ENCODE measurements at regions not wholly inside any gene's neighbourhood (a gene's known extent, or its start where the extent isn't known, plus 50 kb on each side); places are given as distances from the start of the nearest gene placed in this dataset.

DNA sequence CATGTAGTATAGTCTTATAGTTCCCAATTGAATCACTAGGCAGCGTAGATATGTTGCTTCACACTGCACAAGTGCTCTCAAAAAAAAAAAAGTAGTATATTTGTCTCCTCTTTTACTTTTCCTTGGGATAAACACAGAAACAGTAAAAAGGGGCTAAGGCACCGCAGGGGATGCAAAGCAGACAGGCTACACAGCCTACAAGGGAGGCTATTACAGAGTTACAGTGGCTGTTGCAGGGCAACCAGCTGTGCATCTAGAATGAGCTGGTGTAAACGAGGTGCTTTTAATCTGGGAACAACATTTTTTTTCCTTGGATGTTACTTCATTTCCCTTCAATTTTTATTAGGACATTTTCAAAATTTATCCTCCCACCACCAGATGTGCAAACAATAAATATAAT is 1934.7 kb upstream of the CELF4 start:
- H3K4me2 ChIP-seq: no peak overlapping the region
- no peaks in the 10 kb centered on the region for H3K27me3 Mint-ChIP-seq (ENCODE audit: insufficient read depth, low read depth, poor library complexity)
- peaks cover 15% of the 10 kb centered on the region for H3K4me1 Mint-ChIP-seq
- no peaks in the 10 kb centered on the region for H3K27me3 ChIP-seq (ENCODE audit: insufficient read depth)
- H3K27ac Mint-ChIP-seq: no peak overlapping the region
- no peaks in the 10 kb centered on the region for H3F3A ChIP-seq (replicated peaks; ENCODE audit: low read depth)
- ATAC-seq (peak; percentile 91), DNase-seq (ENCODE audit: low spot score) (peak; percentile 30)
- H2AFZ ChIP-seq: no peak overlapping the region
- no peaks in the 10 kb centered on the region for H3K36me3 ChIP-seq (ENCODE audit: insufficient read depth)
- no peaks in the 10 kb centered on the region; the same call in 2 of the 3 replicates for H3K36me3 Mint-ChIP-seq (ENCODE audit: low read depth)
- no peaks in the 10 kb centered on the region for H3K79me2 ChIP-seq (replicated peaks; ENCODE audit: insufficient read depth)
- H3K9me2 ChIP-seq (ENCODE audit: insufficient read depth): peaks cover 2% of the 10 kb centered on the region; the same call in 1 of the 2 replicates
- H4K20me1 ChIP-seq (replicated peaks; ENCODE audit: insufficient read depth): 0 out of 2 replicates have a peak, but pooled peaks cover 3% of the 10 kb centered on the region
- no peak overlapping the region for H3K4me3 Mint-ChIP-seq
- no peak overlapping the region for H3K27ac ChIP-seq (ENCODE audit: low read depth)
- H3K9me3 Mint-ChIP-seq: peaks cover 3% of the 10 kb centered on the region; the same call in 1 of the 3 replicates
- TF ChIP-seq ZNF114 (CRISPR knock-in tag; IDR thresholded peaks at IDR 0.05) (no peak), CREB1 (CRISPR knock-in tag; IDR thresholded peaks at IDR 0.05; ENCODE audit: low read depth) (no peak), EZH2 (IDR thresholded peaks at IDR 0.05; ENCODE audit: low read depth, unreplicated experiment) (no peak)
- TF ChIP-seq, protein P1, sequence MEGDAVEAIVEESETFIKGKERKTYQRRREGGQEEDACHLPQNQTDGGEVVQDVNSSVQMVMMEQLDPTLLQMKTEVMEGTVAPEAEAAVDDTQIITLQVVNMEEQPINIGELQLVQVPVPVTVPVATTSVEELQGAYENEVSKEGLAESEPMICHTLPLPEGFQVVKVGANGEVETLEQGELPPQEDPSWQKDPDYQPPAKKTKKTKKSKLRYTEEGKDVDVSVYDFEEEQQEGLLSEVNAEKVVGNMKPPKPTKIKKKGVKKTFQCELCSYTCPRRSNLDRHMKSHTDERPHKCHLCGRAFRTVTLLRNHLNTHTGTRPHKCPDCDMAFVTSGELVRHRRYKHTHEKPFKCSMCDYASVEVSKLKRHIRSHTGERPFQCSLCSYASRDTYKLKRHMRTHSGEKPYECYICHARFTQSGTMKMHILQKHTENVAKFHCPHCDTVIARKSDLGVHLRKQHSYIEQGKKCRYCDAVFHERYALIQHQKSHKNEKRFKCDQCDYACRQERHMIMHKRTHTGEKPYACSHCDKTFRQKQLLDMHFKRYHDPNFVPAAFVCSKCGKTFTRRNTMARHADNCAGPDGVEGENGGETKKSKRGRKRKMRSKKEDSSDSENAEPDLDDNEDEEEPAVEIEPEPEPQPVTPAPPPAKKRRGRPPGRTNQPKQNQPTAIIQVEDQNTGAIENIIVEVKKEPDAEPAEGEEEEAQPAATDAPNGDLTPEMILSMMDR (conservative IDR thresholded peaks at IDR 0.05; ENCODE audit: low read depth in 2 of 2): no peak
- TF ChIP-seq, protein P2, sequence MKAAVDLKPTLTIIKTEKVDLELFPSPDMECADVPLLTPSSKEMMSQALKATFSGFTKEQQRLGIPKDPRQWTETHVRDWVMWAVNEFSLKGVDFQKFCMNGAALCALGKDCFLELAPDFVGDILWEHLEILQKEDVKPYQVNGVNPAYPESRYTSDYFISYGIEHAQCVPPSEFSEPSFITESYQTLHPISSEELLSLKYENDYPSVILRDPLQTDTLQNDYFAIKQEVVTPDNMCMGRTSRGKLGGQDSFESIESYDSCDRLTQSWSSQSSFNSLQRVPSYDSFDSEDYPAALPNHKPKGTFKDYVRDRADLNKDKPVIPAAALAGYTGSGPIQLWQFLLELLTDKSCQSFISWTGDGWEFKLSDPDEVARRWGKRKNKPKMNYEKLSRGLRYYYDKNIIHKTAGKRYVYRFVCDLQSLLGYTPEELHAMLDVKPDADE (IDR thresholded peaks at IDR 0.05): no peak
- TF ChIP-seq, protein P3, sequence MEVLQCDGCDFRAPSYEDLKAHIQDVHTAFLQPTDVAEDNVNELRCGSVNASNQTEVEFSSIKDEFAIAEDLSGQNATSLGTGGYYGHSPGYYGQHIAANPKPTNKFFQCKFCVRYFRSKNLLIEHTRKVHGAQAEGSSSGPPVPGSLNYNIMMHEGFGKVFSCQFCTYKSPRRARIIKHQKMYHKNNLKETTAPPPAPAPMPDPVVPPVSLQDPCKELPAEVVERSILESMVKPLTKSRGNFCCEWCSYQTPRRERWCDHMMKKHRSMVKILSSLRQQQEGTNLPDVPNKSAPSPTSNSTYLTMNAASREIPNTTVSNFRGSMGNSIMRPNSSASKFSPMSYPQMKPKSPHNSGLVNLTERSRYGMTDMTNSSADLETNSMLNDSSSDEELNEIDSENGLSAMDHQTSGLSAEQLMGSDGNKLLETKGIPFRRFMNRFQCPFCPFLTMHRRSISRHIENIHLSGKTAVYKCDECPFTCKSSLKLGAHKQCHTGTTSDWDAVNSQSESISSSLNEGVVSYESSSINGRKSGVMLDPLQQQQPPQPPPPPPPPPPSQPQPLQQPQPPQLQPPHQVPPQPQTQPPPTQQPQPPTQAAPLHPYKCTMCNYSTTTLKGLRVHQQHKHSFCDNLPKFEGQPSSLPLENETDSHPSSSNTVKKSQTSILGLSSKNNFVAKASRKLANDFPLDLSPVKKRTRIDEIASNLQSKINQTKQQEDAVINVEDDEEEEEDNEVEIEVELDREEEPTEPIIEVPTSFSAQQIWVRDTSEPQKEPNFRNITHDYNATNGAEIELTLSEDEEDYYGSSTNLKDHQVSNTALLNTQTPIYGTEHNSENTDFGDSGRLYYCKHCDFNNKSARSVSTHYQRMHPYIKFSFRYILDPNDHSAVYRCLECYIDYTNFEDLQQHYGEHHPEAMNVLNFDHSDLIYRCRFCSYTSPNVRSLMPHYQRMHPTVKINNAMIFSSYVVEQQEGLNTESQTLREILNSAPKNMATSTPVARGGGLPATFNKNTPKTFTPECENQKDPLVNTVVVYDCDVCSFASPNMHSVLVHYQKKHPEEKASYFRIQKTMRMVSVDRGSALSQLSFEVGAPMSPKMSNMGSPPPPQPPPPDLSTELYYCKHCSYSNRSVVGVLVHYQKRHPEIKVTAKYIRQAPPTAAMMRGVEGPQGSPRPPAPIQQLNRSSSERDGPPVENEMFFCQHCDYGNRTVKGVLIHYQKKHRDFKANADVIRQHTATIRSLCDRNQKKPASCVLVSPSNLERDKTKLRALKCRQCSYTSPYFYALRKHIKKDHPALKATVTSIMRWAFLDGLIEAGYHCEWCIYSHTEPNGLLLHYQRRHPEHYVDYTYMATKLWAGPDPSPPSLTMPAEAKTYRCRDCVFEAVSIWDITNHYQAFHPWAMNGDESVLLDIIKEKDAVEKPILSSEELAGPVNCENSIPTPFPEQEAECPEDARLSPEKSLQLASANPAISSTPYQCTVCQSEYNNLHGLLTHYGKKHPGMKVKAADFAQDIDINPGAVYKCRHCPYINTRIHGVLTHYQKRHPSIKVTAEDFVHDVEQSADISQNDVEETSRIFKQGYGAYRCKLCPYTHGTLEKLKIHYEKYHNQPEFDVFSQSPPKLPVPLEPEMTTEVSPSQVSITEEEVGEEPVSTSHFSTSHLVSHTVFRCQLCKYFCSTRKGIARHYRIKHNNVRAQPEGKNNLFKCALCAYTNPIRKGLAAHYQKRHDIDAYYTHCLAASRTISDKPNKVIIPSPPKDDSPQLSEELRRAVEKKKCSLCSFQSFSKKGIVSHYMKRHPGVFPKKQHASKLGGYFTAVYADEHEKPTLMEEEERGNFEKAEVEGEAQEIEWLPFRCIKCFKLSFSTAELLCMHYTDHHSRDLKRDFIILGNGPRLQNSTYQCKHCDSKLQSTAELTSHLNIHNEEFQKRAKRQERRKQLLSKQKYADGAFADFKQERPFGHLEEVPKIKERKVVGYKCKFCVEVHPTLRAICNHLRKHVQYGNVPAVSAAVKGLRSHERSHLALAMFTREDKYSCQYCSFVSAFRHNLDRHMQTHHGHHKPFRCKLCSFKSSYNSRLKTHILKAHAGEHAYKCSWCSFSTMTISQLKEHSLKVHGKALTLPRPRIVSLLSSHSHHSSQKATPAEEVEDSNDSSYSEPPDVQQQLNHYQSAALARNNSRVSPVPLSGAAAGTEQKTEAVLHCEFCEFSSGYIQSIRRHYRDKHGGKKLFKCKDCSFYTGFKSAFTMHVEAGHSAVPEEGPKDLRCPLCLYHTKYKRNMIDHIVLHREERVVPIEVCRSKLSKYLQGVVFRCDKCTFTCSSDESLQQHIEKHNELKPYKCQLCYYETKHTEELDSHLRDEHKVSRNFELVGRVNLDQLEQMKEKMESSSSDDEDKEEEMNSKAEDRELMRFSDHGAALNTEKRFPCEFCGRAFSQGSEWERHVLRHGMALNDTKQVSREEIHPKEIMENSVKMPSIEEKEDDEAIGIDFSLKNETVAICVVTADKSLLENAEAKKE (CRISPR knock-in tag; IDR thresholded peaks at IDR 0.05): no peak
- H3K4me3 ChIP-seq: no peak overlapping the region
- H3K4me1 ChIP-seq (ENCODE audit: insufficient read depth): peaks cover 12% of the 10 kb centered on the region; the same call in 1 of the 2 replicates

Data from GM23338 (cell line).